Ovary (tissue), 3 donors: ENCODE measurements at regions not wholly inside any gene's neighbourhood (a gene's known extent, or its start where the extent isn't known, plus 50 kb on each side); places are given as distances from the start of the nearest gene placed in this dataset.

Source experiments
- CTCF ChIP-seq, 3 donors: fragments of 450-650 bp in 2 of 3; fragments of 200-600 bp in 1 of 3; IDR thresholded peaks; one replicate each; pipeline versions ENCODE4 v1.5.1 to v1.8.0; 2016 to 2022; ENCODE audit warnings: antibody characterized with exemption in 3 of 3, mild to moderate bottlenecking in 1 of 3
- POLR2A ChIP-seq: fragments of 450-650 bp; IDR thresholded peaks from one replicate; pipeline ENCODE4 v1.6.1; 2017; ENCODE audit warnings: antibody characterized with exemption, mild to moderate bottlenecking, moderate library complexity
- donor health status: DM: no; HTN: no; CAD: no.

DNA sequence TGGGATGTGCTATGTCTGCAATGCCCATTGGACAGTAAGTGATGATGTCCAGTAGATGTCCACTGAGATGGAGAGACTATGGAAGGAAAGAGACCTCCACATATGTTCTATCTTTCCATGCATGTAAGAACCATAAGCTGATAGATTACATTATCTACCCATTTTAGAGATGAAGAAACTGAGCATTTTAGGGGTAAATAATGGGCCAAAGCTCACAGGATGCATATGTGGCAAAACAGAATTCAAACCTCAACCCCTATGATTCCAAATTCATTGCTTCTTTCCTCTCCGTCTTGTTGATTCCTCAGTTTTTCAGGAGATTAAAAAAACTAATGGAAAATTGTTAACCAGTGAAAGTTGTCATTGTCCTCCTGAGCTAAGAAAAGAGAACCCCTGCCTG is 200.7 kb upstream of the PWP1 start:
- no peak for TF ChIP-seq CTCF (IDR thresholded peaks at IDR 0.05)
- no peak for TF ChIP-seq POLR2A
